Stimulated activated naive CD4-positive, alpha-beta T cell treated with Interleukin-2 at 50 U/mL for 16 hours (primary cell): ENCODE measurements at regions not wholly inside any gene's neighbourhood (a gene's known extent, or its start where the extent isn't known, plus 50 kb on each side); places are given as distances from the start of the nearest gene placed in this dataset.
"Not testable (repeated sequence)": the region's sequence is repeated elsewhere in the genome, so short reads cannot be mapped to it uniquely, and the experiment has no call there.

ENCODE experiments used
- DNase-seq: peaks from one replicate; lab custom pipeline; 2025; lab: John Stamatoyannopoulos, UW

DNA sequence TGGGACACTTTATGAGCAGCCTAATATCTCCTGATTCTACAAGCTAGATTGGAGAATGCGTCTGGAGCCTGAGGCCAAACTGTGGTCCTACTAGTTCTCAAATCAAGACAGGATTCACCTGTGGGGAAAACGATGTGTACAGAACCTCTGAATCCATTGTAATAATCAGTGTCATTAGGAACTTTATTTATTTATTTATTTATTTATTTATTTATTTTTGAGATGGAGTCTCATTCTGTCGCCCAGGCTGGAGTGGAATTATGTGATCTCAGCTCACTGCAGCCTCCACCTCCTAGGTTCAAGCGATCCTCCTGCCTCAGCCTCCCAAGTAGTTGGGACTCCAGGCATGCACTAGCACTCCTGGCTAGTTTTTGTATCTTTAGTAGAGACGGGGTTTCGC lies 52.6 kb upstream of the KIF26B start:
- DNase-seq, result not testable (repeated sequence)

DNA sequence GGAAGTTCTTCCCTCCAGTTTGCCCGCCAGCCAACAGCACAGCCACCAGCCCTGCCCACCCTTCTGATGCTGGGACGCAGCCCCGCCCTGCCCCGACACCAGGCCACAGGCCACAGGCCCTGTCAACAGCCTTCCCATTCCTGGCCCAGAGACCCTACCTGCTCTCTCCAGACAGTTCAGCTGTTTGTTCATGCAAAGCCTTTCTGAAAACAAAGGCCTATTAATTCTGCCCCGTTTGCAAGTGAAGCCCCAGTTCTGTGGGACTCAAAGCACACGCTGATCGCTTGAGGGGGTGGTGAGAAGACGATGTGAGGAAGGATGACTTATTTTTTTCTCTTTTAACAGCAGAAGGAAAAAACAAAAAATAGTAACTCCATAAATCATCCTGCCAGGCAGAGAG lies 55.4 kb upstream of the KIF26B start:
- no peak for DNase-seq

DNA sequence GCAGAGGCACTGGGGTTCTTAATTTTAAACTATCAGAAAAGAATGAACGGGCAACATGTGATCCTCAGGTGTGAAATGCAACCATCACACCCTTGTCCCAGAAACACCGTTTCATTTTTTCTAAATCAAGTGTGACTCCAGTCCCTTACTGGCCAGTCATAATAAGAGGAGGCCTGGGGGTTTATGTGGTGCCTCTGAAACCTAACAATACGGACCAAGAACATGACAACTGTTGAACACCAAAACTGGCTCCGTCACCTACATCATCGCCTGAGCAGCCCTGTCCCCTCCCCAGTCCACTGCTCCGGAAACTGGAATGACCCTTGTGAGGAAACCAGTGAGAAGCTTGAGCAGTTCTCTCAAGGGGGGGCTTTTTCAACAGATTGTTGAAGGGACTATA lies 55.9 kb upstream of the KIF26B start:
- no peak for DNase-seq

DNA sequence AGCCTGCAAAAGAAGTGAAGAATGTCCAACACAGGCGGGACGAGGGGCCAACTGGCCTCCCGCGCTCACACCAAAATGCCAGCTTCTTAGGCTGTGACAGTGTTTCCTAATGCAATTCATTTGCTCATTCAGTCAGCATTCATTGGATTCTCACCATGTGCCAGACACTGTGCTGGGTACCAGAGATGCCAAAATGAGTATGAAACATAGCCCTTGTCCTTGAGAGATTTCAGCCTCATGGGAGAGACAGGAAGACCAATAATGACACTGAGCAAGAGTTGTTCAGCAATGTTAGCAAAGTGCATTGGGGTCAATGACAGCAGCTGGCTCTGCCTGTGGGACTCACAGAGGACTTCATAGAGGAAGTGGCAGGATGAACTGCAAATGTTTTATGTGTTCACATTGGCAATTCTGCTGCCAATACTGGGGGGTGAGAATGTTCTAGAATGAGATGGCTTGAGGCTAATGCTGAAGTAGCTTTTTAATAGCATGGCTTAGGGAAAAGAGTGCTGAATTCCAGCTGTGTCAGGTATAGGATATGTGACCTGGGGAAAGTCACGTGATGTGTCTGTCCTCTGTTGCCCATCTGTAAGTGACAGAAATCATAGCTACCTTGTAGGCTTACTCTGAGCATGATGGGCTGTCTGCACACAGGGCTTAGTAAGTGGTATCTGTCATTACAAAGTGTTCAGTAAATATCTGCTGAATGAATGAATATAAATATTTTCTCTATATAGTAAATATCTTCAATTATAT lies 58.3 kb upstream of the KIF26B start:
- no peak for DNase-seq

DNA sequence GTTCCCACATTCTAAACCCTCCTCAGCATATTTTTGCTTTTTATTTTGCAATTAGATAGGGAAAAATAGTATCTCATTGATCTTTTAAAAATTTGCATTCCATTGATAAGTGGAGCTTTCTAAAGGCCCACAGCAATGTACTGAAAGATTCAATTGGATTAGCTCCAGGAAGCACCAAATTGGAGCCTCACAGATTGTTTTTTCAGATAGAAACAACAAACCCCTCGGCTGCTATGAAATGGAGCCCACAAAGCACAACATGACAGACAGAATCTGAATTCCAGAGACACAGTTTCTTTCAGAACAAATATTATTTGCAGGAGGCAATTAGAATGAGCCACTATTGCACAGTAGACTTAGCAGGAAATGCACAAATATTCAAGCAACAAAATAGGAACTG lies 58.9 kb upstream of the KIF26B start:
- DNase-seq, result no peak

DNA sequence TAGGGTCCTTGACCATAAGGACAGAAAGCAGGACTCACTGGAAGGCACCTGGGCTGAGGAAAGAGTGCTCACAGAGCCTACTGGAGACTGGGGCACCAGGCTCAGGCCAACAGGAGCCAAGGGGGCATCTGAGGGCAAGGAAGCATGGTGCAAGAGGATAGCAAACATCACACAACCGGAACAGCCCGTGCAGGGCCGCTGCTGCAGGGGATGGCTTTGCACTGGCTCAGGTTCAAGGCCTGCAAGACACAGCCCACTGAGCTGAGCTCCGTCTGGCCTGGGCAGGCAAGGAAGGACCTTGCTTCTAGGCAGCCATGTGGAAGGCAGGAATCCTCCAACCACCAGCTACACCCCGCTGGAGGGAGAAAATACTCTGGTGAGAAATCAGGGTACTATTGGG lies 59.8 kb upstream of the KIF26B start:
- no peak for DNase-seq

DNA sequence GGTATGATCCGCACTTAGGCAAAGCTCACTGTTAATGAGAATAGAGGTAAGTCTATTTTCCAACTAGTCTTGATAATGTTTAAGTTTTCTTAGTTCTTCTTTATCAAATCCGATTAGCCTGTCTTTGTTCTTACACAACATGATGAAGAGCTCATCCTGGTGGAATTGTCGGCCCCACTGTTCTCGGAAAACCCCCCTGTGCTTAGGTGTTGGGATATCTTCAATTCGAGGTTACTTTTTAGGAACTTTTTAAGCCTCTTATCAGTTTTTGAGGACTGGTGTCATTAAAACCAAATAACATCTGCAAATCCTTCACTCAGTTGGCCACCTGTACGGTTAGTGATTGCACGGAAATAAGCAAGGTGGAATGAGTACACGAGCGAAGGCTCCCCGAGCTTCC lies 60.7 kb upstream of the KIF26B start:
- DNase-seq, result no peak

DNA sequence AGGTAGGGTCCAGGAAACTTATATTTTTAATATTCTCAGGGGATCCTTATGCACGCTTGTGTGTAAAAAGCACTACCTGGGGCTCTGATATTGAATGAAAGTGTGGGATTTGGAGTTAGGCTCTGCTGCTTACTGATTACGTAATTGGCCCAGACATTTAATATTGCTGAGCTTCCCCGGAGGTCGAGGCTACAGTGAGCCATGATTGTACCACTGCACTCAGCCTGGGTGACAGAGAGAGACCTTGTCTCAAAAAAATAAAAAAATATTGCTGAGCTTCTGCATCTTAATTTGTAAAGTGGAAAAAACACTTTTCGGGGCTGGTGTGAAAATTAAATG lies 62.2 kb upstream of the KIF26B start:
- DNase-seq, result no peak

DNA sequence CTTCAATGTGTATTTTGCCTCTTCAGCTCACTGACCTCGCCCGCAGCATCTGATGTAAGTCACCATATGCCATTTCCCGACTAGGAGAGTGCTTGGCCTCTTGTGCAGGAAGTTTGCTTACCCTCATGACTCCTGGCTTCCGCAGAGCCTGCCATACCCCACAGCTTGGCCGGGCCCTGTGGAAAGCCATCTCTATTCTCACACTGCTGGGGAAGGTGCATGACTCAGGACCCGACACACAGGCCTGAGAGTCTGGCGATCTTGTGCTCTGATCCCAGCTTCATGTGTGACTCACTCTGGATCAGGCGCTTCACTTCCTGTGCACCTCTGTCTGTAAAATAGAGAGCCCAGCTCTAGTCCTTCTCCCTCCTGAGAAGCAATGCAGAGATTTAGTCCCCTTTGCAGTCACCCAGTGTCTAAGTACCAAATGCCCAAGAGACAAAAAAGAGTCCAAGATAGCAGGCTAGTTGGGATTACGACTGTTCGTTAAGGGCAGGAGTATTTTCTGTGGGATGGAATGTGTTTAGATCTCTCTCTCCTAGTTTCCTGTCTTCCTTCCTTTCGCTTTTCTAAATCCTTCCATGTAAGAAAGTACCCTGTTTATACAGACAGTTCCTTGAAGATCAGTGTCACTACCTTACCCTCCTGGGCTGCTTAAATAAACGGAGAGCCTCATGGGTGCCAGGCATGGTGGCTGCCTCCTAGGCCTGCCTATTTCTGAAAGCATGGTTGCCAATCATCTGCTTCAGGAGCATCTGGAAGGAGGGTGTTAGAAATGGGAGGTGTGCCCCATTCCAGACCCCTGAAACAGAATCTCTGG lies 62.8 kb upstream of the KIF26B start:
- no peak for DNase-seq

DNA sequence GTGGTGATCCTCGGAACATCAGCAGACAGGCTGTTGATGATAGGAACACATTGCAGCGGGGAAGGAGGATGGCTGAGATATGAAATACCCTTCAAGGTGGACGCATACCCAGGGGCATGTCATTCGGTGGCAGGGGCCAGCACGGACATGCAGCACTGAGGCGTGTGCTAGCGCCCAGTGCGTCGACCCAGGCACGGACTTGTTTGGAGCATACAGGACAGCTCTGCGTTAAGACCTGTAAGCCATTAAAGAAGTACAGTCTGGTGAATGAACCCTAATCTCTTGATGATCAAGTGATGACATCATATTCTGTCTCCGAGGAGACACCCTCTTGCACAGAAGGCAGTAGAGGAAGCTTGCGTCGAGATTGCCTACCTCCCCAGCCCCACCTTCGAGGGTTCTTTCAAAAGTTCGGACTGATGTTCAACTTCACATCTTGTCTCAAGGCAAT lies 63.6 kb upstream of the KIF26B start:
- no peak for DNase-seq

DNA sequence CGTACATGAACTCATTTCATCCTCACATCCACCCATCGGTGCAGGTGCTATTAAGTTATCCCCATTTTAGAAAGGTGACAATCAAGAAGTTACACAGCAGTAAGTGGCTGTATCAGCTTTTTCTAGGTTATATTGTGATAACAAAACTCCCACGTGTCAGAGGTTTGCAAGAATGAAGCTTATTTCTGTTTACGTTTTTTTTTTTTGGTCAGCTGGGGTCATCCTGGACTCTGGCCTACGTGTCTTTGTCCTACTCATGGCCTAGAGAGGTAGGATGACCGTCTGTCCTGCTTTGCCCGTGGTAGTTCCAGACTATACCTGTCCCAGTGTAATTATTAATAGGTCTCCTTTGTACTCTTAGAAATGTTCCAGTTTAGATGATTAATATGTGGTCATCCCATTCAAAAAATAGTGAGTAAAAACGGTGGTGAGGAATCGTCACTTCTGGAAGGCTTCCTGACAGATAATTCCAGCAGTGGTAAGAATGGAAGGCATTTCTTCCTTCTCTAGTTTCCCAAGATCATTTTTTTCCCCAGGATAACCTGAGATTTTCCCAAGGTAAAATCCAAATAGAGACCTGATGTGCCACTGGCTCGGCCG lies 64.2 kb upstream of the KIF26B start:
- no peak for DNase-seq

DNA sequence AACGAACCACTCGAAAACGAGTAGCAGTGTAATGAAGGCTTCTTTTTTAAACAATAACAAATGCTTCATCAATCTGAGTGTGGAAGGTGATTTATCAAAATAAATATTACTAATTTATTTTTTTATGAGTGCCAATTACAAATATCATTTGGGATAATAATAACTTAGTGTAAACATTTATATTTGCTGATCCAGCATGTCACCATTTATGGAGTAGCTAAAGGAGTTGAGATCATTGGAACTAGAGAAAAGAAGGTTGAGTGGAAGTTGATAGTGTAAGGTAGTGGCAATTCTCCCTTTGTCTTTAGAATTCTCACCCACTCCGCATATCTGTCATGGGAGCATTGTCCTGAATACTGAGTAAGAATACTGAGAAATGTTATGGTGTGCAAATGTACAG lies 67.1 kb upstream of the KIF26B start:
- no peak for DNase-seq

DNA sequence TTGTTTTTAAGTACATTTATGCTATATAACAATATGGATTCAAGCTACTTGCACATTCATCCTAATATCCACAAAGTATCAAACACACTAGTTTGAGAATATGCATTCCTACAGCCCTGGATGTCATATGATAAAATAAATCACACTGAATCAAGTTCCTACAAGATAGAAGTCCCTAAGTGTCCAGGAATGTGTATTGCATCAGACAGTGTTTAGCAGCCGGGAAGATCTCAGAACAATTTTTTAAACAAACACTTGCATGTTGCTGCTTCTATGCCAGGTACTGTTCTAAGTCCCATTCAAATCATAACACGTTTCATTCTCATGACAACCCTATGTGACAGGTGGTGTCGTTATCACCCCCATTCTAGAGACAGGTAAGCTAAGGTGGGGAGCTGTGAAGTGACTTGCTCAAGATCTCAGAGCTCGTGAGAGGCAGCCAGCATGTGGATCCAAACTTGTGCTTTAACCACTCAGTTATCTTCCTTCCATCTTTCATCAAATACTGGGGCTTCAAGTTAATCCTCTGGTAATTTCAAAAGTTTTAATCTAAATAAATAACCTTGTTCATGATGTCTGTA lies 68.3 kb upstream of the KIF26B start:
- DNase-seq, result no peak

DNA sequence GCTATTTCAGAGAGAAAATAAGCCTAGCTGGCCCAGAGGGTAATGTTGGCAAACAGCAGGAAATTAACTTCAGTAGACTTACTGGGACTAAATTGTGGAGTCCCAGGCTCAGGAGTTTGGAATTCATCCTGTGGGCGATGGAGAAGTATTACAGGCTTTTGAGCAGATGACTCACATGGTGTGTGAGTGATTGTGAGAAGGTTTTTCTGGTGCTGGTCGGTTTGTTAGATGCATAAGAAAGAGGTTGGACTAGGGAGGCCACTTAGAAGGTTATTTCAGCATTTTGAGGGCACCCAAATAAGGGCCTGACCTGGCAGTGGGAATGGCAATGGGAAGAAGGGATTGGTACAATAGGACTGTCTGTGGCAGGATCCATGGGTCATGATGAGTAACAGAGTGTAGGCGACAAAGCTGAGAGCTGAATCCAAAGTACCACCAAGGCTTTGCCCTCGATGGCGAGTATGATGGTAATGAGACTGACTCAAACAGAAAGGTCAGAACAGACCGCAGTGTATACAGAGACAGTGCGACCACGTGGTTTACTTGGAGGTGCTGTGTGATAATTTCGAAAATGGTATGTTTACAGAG lies 69.2 kb upstream of the KIF26B start:
- no peak for DNase-seq

DNA sequence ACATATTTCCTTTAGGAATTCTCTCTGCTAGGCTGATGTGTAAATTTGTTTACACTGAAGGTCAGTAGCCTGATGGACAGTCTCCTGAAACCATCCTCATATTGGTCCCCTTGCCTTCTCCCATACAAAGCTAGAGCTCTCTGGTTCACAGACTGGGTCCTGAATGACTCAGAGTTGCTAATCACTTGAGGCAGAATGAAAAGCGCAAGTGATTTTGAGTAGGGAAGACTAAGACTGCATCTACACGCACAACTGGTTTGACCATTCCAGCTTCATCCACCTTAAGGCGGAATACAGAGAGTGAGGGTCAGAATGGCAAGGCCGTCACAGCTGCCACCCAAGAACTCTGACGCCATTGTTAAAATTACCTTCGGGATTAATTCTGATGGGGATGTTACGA lies 70.2 kb upstream of the KIF26B start:
- DNase-seq, result no peak

DNA sequence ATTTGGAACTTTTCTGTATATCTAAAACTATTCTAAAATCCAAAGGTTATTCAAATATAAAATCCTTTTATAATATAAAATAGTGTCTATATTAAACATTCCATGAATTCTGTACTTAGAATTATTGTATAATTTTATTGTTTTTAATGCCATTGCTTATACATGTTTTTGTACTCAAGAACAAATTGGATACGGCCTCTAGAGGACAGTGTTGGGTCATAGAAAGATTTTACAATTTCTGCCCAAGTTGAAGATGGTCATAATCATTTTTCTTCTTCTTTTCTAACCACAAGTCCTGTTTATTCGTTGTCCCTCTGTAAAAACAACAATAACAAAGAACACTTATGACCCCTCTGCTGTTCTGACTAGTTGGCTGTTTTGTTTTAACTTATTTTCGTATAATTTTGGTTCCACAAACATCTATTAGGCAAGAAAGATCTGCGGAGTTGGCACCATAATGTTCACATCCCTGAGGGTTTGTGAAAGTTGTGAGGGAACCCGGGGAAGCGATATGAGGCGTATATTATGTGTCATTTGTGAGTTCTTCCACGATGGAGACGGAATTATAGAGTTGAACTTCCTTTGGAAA lies 75.7 kb upstream of the KIF26B start:
- DNase-seq, result no peak

DNA sequence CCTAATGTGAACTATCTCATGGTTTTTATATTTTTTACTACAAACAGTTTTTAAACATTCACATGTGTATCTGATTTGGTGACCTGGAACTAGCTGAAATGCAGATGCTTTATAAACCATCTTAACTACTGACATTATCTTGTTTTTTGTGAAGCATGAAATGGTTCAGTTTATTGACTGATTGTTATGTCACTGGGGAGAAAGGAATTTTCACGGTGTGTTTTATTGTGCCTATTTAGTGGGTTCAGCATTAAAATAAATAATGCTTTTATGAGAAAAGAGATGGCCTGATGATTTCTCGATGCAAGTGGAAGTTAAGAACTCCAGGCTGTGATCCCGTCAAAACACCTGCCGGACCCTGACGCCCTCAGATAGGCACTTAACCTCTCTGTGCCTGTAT lies 79.9 kb upstream of the KIF26B start:
- no peak for DNase-seq

DNA sequence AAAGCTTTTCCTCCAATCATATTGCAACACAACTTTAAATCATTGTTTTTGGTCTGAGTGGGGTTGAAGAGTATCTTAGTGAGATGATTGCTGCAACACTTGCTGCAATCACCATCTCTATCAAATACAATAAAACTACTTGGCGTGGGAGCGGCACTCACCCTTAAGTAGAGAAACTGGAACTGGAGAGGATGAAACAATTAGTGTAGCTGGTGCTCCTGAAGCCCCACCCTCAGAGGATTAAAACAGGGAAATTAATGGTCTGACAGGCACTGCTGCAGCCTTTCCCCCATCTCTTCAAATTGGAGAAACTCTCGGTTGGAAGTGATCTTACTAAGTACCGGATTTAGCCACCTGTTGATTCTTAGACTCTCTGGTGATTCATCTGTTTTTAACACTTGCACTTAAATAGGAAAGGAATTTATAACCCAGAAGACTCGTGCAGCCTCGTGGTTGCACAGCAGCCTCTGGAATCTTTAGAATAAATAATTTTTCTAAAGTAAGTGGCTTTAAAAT lies 80.5 kb upstream of the KIF26B start:
- DNase-seq, result no peak

DNA sequence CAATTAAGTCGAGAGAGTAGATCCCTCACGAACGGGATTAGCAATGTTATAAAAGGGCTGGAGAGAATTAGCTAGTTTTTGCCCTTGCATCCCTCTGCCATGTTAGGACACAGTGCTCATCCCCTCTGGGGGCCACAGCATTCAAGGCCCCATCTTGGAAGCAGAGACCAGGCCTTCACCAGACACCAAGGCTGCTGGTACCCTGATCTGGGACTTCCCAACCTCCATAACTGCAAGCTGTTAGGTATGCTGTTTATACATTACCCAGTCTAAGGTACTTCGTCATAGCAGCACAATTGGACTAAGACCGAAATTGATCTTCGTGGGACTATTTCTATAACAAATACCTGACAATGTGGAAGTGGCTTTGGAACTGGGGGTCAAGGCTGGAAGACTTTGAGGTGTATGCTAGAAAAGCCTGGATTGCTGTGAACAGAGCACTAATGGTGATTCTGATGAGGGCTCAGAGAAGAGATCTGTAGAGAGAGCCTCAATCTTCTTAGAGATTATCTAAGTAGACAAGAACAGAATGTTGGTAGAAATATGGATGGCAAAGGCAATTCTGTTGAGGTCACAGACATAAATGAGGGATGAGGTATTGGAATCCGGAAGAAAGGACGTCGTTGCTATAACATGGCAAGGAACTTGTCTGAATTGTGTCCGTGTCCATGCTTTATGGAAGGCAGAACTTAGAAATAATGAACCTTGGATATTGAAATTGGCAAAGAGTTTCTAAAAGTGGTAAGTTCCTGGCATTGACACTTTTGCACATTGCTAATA lies 83.8 kb upstream of the KIF26B start:
- no peak for DNase-seq

DNA sequence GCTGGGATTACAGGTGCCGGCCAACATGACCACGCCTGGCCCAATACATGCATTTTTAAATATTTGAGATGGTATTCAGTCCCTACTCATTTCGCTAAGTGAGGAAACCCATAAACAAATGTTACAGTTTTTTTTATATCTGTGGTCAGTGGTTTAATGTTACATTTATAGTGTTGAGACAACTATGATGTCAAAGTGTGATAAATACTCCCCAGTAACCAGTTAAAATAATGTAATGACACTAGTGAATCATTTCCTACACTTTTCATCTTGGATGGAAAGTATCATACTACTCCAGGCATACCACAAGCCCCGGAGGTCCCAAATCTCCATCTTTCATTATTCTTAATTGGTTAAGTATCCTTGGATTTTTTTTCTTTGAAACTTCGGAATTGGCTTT lies 87.5 kb upstream of the KIF26B start:
- DNase-seq, result no peak

DNA sequence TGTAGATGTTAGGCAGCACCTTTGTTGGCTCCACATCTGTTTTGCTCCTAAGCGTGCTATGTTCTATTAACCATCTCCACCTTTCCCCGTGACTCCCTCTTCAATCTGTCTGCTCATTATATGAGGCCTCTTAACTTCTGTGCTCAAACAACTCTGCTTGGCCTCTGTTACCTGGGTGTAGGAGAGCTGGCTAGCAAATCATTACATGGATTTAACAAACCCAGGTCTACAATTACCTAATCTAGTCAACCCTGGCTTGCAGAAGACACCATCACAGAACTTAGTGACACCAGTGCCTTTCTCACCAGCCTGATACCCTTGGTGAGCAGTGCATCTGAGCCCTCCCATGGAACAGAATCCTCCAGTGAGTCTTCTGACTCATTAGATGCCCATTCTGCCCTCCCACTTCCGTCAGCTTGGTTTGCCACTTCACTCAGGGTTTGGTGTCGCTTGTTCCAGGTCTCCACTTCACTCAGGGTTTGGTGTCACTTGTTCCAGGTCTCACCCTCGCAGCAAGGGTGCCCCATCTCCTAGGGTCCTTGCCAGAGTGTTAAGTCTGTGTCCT lies 92.0 kb upstream of the KIF26B start:
- DNase-seq, result no peak
